SHP77 treated with DMSO at 0.1 percent for 48 hours (cell line): ENCODE measurements at regions not wholly inside any gene's neighbourhood (a gene's known extent, or its start where the extent isn't known, plus 50 kb on each side); places are given as distances from the start of the nearest gene placed in this dataset.
"Not testable (repeated sequence)": the region's sequence is repeated elsewhere in the genome, so short reads cannot be mapped to it uniquely, and the experiment has no call there.

Source experiments
- DNase-seq: peaks from one replicate; lab custom pipeline; 2025; lab: John Stamatoyannopoulos, UW

- DNase-seq, result no peak
These were observed 1068.5 kb downstream of the BRD1 start for GRCh38 chr22:48758881-48759875.

- DNase-seq, result peak; percentile 52
These were observed 1069.6 kb downstream of the BRD1 start for GRCh38 chr22:48757985-48758561.

GRCh38 chr22:48757581-48757980 lies 1070.1 kb downstream of the BRD1 start:
- DNase-seq, result no peak

GRCh38 chr22:48757135-48757534 lies 1070.5 kb downstream of the BRD1 start:
- not testable (repeated sequence) for DNase-seq

- DNase-seq, result no peak
These were observed 1071.2 kb downstream of the BRD1 start for GRCh38 chr22:48756146-48757111.

- DNase-seq, result no peak
These were observed 1072.4 kb downstream of the BRD1 start for GRCh38 chr22:48755059-48755949.

GRCh38 chr22:48754611-48755058 lies 1073.0 kb downstream of the BRD1 start:
- no peak for DNase-seq

GRCh38 chr22:48753752-48754517 lies 1073.7 kb downstream of the BRD1 start:
- no peak for DNase-seq

- DNase-seq, result no peak
These were observed 1074.3 kb downstream of the BRD1 start for GRCh38 chr22:48753381-48753730.

GRCh38 chr22:48752451-48753380 lies 1075.0 kb downstream of the BRD1 start:
- DNase-seq, result no peak

- DNase-seq, result no peak
These were observed 1075.9 kb downstream of the BRD1 start for GRCh38 chr22:48751539-48752437.

GRCh38 chr22:48750826-48751440 lies 1076.7 kb downstream of the BRD1 start:
- no peak for DNase-seq

- DNase-seq, result no peak
These were observed 1077.4 kb downstream of the BRD1 start for GRCh38 chr22:48750282-48750681.

- DNase-seq, result no peak
These were observed 1078.0 kb downstream of the BRD1 start for GRCh38 chr22:48749555-48750227.

GRCh38 chr22:48748860-48749554 lies 1078.7 kb downstream of the BRD1 start:
- no peak for DNase-seq

GRCh38 chr22:48748113-48748859 lies 1079.4 kb downstream of the BRD1 start:
- DNase-seq, result no peak
